GM23248 (cell line): ENCODE measurements at regions not wholly inside any gene's neighbourhood (a gene's known extent, or its start where the extent isn't known, plus 50 kb on each side); places are given as distances from the start of the nearest gene placed in this dataset.
"Not testable (repeated sequence)": the region's sequence is repeated elsewhere in the genome, so short reads cannot be mapped to it uniquely, and the experiment has no call there.

Source experiments
- DNase-seq: peaks from one replicate; pipeline ENCODE4 v3.0.0-alpha.2; 2015
- H2AFZ ChIP-seq: fragments of 200-600 bp; sonication (generic); 2 replicates; pipeline ENCODE4 v1.6.1; 2016; ENCODE audit warnings: antibody characterized with exemption
- H3F3A ChIP-seq: fragments of 200-600 bp; sonication (generic); 2 replicates; pipeline ENCODE4 v1.6.1; 2016; ENCODE audit warnings: mild to moderate bottlenecking, antibody characterized with exemption, mixed run types; ENCODE audit not compliant: insufficient read depth
- H3K27ac ChIP-seq: fragments of 200-600 bp; sonication (generic); 2 replicates; pipeline ENCODE4 v1.5.1; 2016; ENCODE audit warnings: mild to moderate bottlenecking
- H3K27me3 ChIP-seq: fragments of 200-600 bp; sonication (generic); replicated peaks from 2 replicates; pipeline ENCODE4 v1.6.1; 2016; ENCODE audit warnings: mild to moderate bottlenecking; ENCODE audit not compliant: insufficient read depth
- H3K36me3 ChIP-seq: fragments of 200-600 bp; sonication (generic); 2 replicates; pipeline ENCODE4 v1.6.1; 2016; ENCODE audit warnings: low read depth, mild to moderate bottlenecking
- H3K4me1 ChIP-seq: fragments of 200-600 bp; sonication (generic); 2 replicates; pipeline ENCODE4 v1.6.1; 2016; ENCODE audit warnings: mild to moderate bottlenecking; ENCODE audit not compliant: insufficient read depth
- H3K4me2 ChIP-seq: fragments of 200-600 bp; sonication (generic); one replicate; pipeline ENCODE4 v1.6.1; 2016; ENCODE audit warnings: mild to moderate bottlenecking; ENCODE audit not compliant: unreplicated experiment
- H3K4me3 ChIP-seq: fragments of 200-600 bp; sonication (generic); 2 replicates; pipeline ENCODE4 v1.5.1; 2016; ENCODE audit warnings: mild to moderate bottlenecking
- H3K79me2 ChIP-seq: fragments of 200-600 bp; sonication (generic); 2 replicates; pipeline ENCODE4 v1.6.1; 2016; ENCODE audit warnings: mild to moderate bottlenecking; ENCODE audit not compliant: insufficient read depth
- H3K9ac ChIP-seq: fragments of 200-600 bp; sonication (generic); 2 replicates; pipeline ENCODE4 v1.6.1; 2016; ENCODE audit warnings: mild to moderate bottlenecking
- H3K9me2 ChIP-seq: fragments of 200-600 bp; sonication (generic); 2 replicates; pipeline ENCODE4 v1.6.1; 2016; ENCODE audit warnings: mixed run types, mild to moderate bottlenecking, moderate library complexity; ENCODE audit not compliant: insufficient read depth
- H3K9me3 ChIP-seq: fragments of 200-600 bp; sonication (generic); one replicate; pipeline ENCODE4 v1.6.1; 2017; ENCODE audit warnings: low read depth
- H4K20me1 ChIP-seq: fragments of 200-600 bp; sonication (generic); 2 replicates; pipeline ENCODE4 v1.6.0; 2016; ENCODE audit not compliant: insufficient read depth
- EZH2 ChIP-seq: fragments of 200-600 bp; sonication (generic); IDR thresholded peaks from 2 replicates; pipeline ENCODE4 v1.6.1; 2018; ENCODE audit warnings: antibody characterized with exemption, mild to moderate bottlenecking; ENCODE audit not compliant: insufficient read depth, poor library complexity, severe bottlenecking
- EZH2phosphoT487 ChIP-seq: fragments of 200-600 bp; sonication (generic); IDR thresholded peaks from 2 replicates; pipeline ENCODE4 v1.6.1; 2018; ENCODE audit warnings: antibody characterized with exemption, moderate library complexity, mild to moderate bottlenecking, low read depth; ENCODE audit not compliant: insufficient read depth
- WGBS, 2 experiments: methylation state at CpG; one replicate each; pipeline ENCODE4 v1.1.6; 2015 to 2017; ENCODE audit warnings: low lambda C conversion rate in 2 of 2, low coverage in 1 of 2; ENCODE audit errors: missing lambda C conversion rate in 2 of 2; 5-methylcytosine and 5-hydroxymethylcytosine counted together
- in situ Hi-C: fragments of 300-500 bp; cut with MboI; formaldehyde crosslinking; loops from 2 replicates; pipeline ENCODE4 v1.15.0; 2020

DNA sequence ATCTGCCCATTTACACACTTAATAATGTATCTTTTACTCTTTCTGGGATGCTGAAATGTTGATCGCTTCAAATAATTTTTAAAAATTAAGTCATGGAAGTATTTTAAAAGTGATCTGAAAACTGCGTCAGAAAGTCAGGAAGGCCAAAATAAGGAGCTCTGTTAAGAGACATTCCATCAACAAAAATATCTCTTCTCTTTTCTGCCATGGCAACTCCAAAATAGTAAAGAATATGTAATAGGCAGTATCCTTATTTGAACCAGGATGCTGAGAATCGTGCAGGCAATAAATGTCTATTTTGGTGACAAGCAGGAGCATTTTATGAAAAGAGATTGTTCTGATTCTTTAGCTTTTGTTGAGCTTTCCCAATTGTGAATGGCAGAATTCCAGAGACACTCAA lies 81.8 kb upstream of the PPP1R12A start:
- DNase-seq, result no peak
- H3K79me2 ChIP-seq, result no peaks in the 10 kb centered on the region
- H3F3A ChIP-seq, result no peaks in the 10 kb centered on the region
- in situ Hi-C loops, result no loop called here
- H3K4me1 ChIP-seq, result no peaks in the 10 kb centered on the region
- no peak overlapping the region for H3K4me2 ChIP-seq
- no peaks in the 10 kb centered on the region for H4K20me1 ChIP-seq
- no peaks in the 10 kb centered on the region for H3K9me3 ChIP-seq
- no peak overlapping the region for H3K4me3 ChIP-seq
- H3K27ac ChIP-seq, result no peak overlapping the region
- H3K9ac ChIP-seq, result no peak overlapping the region
- 43 to 51% methylated on average over 3 of the region's 3 CpGs for WGBS, 2 experiments
- peak overlapping the region; percentile 44 for H2AFZ ChIP-seq
- no peaks in the 10 kb centered on the region for H3K27me3 ChIP-seq
- TF ChIP-seq EZH2 (no peak), EZH2phosphoT487 (no peak)
- no peaks in the 10 kb centered on the region for H3K9me2 ChIP-seq
- no peaks in the 10 kb centered on the region for H3K36me3 ChIP-seq

DNA sequence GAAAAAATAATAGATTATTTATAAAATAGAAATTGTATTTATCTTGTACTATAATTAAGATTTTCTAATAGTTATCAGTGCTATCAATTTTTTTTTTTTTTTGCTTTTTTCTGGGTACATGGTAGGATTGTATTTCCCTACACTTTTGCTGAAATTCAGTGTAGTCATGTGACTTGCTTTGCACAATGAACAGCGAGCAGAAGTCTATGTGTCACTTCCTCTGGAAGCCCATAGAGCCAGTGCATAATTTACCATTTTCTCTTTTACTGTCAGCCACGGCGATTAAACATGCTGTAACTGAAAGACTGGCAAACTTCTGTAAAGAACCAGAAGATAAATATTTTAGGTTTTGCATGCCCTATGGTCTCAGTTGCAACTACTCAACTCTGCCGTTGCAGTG lies 80.8 kb upstream of the PPP1R12A start:
- Histone ChIP-seq H3K9ac (no peak overlapping the region), H4K20me1 (no peaks in the 10 kb centered on the region), H3F3A (no peaks in the 10 kb centered on the region), H3K27ac (no peak overlapping the region), H3K27me3 (no peaks in the 10 kb centered on the region), H3K4me2 (no peak overlapping the region), H3K36me3 (no peaks in the 10 kb centered on the region), H3K79me2 (no peaks in the 10 kb centered on the region), H3K4me3 (no peak overlapping the region), H2AFZ (no peak overlapping the region), H3K9me3 (no peaks in the 10 kb centered on the region), H3K9me2 (no peaks in the 10 kb centered on the region), H3K4me1 (no peaks in the 10 kb centered on the region)
- TF ChIP-seq EZH2 (no peak), EZH2phosphoT487 (no peak)
- DNase-seq, result no peak
- 89 to 92% methylated on average over 4 of the region's 4 CpGs for WGBS, 2 experiments
- in situ Hi-C loops, result no loop called here

DNA sequence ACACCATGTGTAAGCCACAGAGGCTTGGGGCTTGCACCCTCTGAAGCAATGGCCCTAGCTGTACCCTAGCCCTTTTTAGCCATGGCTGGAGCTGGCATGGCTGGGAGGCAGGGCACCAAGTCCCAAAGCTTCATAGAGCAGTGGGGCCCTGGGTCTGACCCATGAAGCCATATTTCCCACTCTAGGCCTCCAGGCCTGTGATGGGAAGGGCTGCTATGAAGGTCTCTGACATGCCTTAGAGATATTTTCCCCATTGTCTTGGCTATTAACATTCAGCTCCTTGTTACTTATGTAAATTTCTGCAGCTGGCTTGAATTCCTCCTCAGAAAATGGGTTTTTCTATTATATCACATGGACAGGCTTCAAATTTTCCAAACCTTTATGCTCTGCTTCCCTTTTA lies 68.8 kb upstream of the PPP1R12A start:
- H4K20me1 ChIP-seq, H3K4me1 ChIP-seq, H3K9me3 ChIP-seq, H3K27me3 ChIP-seq, H3K9ac ChIP-seq, in situ Hi-C loops, H3K4me2 ChIP-seq, H2AFZ ChIP-seq, H3K4me3 ChIP-seq, H3K79me2 ChIP-seq, H3F3A ChIP-seq, H3K9me2 ChIP-seq, H3K27ac ChIP-seq, DNase-seq, H3K36me3 ChIP-seq: not testable (repeated sequence)

DNA sequence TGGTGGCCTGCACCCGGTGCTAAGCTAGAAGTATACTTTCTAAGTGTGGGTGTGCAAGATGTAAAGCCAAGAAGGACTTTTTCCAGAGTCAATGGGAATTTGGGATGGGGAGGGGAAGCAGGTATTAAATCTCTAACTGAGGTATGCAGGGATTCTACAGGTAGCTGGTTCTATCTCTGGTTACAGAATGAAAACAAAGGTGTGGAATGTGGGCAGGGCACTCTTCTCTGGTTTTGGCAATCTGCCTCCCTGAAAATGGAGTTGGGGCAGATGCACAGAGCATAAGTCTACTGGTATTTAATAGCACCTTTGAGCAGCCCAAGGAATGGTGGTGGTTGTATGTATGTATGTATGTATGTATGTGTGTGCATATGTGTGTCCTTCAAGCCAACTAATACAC lies 66.7 kb upstream of the PPP1R12A start:
- Histone ChIP-seq H3K27ac (no peak overlapping the region), H3K9me2 (no peaks in the 10 kb centered on the region), H3K36me3 (no peaks in the 10 kb centered on the region), H3K4me1 (peaks cover 12% of the 10 kb centered on the region), H2AFZ (no peak overlapping the region), H3K27me3 (no peaks in the 10 kb centered on the region), H3K79me2 (no peaks in the 10 kb centered on the region), H3K4me3 (no peak overlapping the region), H3K9ac (no peak overlapping the region), H3K9me3 (no peaks in the 10 kb centered on the region), H3K4me2 (no peak overlapping the region), H3F3A (peaks cover 5% of the 10 kb centered on the region; the same call in 1 of the 2 replicates), H4K20me1 (no peaks in the 10 kb centered on the region)
- WGBS, 2 experiments, result 75 to 84% methylated on average over 1 of the region's 1 CpG
- in situ Hi-C loops, result no loop called here
- DNase-seq, result no peak
- no peak for TF ChIP-seq EZH2
- TF ChIP-seq EZH2phosphoT487, result no peak

DNA sequence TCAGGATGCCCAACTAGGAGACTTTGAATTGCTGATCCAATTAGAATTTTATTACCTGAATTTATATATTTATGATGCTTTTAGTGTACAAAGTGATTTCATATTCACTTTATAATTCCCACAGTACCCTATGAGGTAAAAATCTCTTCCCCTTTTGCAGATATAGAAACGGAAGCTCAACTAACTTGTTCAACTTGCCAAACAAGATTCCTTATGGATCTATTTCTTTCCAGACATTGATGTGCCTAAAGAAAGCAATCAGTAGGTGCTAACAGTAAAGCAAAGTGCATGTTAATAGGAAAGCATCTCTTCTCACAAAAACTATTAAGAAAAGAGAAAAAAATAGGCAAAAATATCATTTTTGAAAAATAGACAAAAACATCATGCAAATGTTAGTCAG lies 65.9 kb upstream of the PPP1R12A start:
- H3K9ac ChIP-seq, result no peak overlapping the region
- H3K4me1 ChIP-seq, result peaks cover 12% of the 10 kb centered on the region
- WGBS, 2 experiments, result 0% methylated on average over 1 of the region's 1 CpG

More for the DNA sequence above, 65.9 kb upstream of the PPP1R12A start:
- Histone ChIP-seq H3F3A (peaks cover 5% of the 10 kb centered on the region; the same call in 1 of the 2 replicates), H2AFZ (no peak overlapping the region), H3K27me3 (no peaks in the 10 kb centered on the region), H3K9me2 (no peaks in the 10 kb centered on the region), H3K4me3 (no peak overlapping the region), H3K4me2 (no peak overlapping the region), H4K20me1 (no peaks in the 10 kb centered on the region), H3K9me3 (no peaks in the 10 kb centered on the region), H3K79me2 (no peaks in the 10 kb centered on the region), H3K27ac (no peak overlapping the region), H3K36me3 (no peaks in the 10 kb centered on the region)
- in situ Hi-C loops, result no loop called here
- DNase-seq, result no peak
- no peak for TF ChIP-seq EZH2
- TF ChIP-seq EZH2phosphoT487, result no peak
